WTC11 (cell line): ENCODE measurements at regions not wholly inside any gene's neighbourhood (a gene's known extent, or its start where the extent isn't known, plus 50 kb on each side); places are given as distances from the start of the nearest gene placed in this dataset.
"Not testable (repeated sequence)": the region's sequence is repeated elsewhere in the genome, so short reads cannot be mapped to it uniquely, and the experiment has no call there.

Experiments used
- ATAC-seq: fragments of 200-7000 bp; cut with Tn5 transposase; 2 replicates; pipeline ENCODE4 v1.10.0; 2021; ENCODE audit warnings: mild to moderate bottlenecking, moderate library complexity
- CTCF ChIA-PET: fragments of 300-600 bp; sonication (Branson Sonifier 250); formaldehyde crosslinking; loops from one replicate; lab custom pipeline; 2021; ENCODE audit warnings: antibody characterized with exemption; lab: Charles Lee
- POLR2A ChIA-PET: fragments of 350-600 bp; sonication (Branson Sonifier 250); formaldehyde crosslinking; loops from one replicate; lab custom pipeline; 2021; ENCODE audit warnings: antibody characterized with exemption; lab: Charles Lee
- DNase-seq: peaks from one replicate; pipeline ENCODE4 v3.0.0; 2021; ENCODE audit warnings: low spot score
- H3K27ac Mint-ChIP-seq: 2 replicates; pipeline ENCODE4 v1.8.0; 2021; ENCODE audit warnings: mixed read lengths
- H3K27me3 Mint-ChIP-seq: 2 replicates; pipeline ENCODE4 v1.8.0; 2021; ENCODE audit warnings: low read depth, mild to moderate bottlenecking, moderate library complexity, mixed read lengths
- H3K36me3 Mint-ChIP-seq: 2 replicates; pipeline ENCODE4 v1.8.0; 2021; ENCODE audit warnings: mixed read lengths
- H3K4me1 Mint-ChIP-seq: 2 replicates; pipeline ENCODE4 v1.8.0; 2022; ENCODE audit warnings: mixed read lengths
- H3K4me3 Mint-ChIP-seq: 2 replicates; pipeline ENCODE4 v1.8.0; 2021; ENCODE audit warnings: mild to moderate bottlenecking, moderate library complexity, mixed read lengths
- H3K9me3 Mint-ChIP-seq: 2 replicates; pipeline ENCODE4 v1.8.0; 2021; ENCODE audit warnings: mixed read lengths
- ATF1 ChIP-seq: sonication (generic); formaldehyde crosslinking; IDR thresholded peaks from 2 replicates; pipeline ENCODE4 v1.8.1; 2023; ENCODE audit warnings: mild to moderate bottlenecking, moderate library complexity, missing genetic modification reagents
- ATF2 ChIP-seq: sonication (generic); formaldehyde crosslinking; IDR thresholded peaks from 2 replicates; pipeline ENCODE4 v1.8.1; 2022; ENCODE audit warnings: low read depth, missing genetic modification reagents, borderline replicate concordance
- CBFB ChIP-seq: sonication (generic); formaldehyde crosslinking; IDR thresholded peaks from 2 replicates; pipeline ENCODE4 v1.8.1; 2022; ENCODE audit warnings: mild to moderate bottlenecking, low read depth, missing genetic modification reagents
- E2F4 ChIP-seq: sonication (generic); formaldehyde crosslinking; IDR thresholded peaks from 2 replicates; pipeline ENCODE4 v1.8.1; 2022; ENCODE audit warnings: low read depth, mild to moderate bottlenecking, moderate library complexity, missing genetic modification reagents, borderline replicate concordance
- EMX1 ChIP-seq: fragments of 250-450 bp; sonication (Bioruptor Pico); IDR thresholded peaks from 2 replicates; pipeline ENCODE4 v1.8.0; 2021; ENCODE audit warnings: mild to moderate bottlenecking
- IRF2 ChIP-seq: sonication (generic); formaldehyde crosslinking; IDR thresholded peaks from 2 replicates; pipeline ENCODE4 v1.8.0; 2022; ENCODE audit warnings: low read depth, missing genetic modification reagents, borderline replicate concordance
- KAT7 ChIP-seq: sonication (generic); formaldehyde crosslinking; IDR thresholded peaks from 2 replicates; pipeline ENCODE4 v1.8.1; 2023; ENCODE audit warnings: missing genetic modification reagents, mild to moderate bottlenecking, borderline replicate concordance
- NFATC4 ChIP-seq: fragments of 250-450 bp; sonication (Bioruptor Pico); IDR thresholded peaks from 2 replicates; pipeline ENCODE4 v1.9.0; 2021; ENCODE audit warnings: mild to moderate bottlenecking
- NR1H2 ChIP-seq: sonication (generic); formaldehyde crosslinking; IDR thresholded peaks from 2 replicates; pipeline ENCODE4 v1.9.0; 2021; ENCODE audit warnings: mild to moderate bottlenecking, moderate library complexity, missing genetic modification reagents
- NR3C1 ChIP-seq: sonication (generic); formaldehyde crosslinking; conservative IDR thresholded peaks from 2 replicates; pipeline ENCODE4 v1.8.1; 2023; ENCODE audit warnings: low read depth, mild to moderate bottlenecking, missing genetic modification reagents
- OVOL2 ChIP-seq: fragments of 250-450 bp; sonication (Bioruptor Pico); IDR thresholded peaks from 2 replicates; pipeline ENCODE4 v1.9.0; 2021; ENCODE audit warnings: mild to moderate bottlenecking, borderline replicate concordance
- SMAD3 ChIP-seq: sonication (generic); formaldehyde crosslinking; IDR thresholded peaks from 2 replicates; pipeline ENCODE4 v1.8.0; 2022; ENCODE audit warnings: missing genetic modification reagents, mild to moderate bottlenecking, borderline replicate concordance
- SOX15 ChIP-seq: fragments of 250-450 bp; sonication (Bioruptor Pico); IDR thresholded peaks from 2 replicates; pipeline ENCODE4 v1.9.0; 2021; ENCODE audit warnings: mild to moderate bottlenecking
- ZNF232 ChIP-seq: sonication (generic); formaldehyde crosslinking; IDR thresholded peaks from 2 replicates; pipeline ENCODE4 v1.8.0; 2022; ENCODE audit warnings: mild to moderate bottlenecking, missing genetic modification reagents
- TF ChIP-seq, protein P1 (sequence below): fragments of 250-450 bp; sonication (Bioruptor Pico); IDR thresholded peaks from 2 replicates; pipeline ENCODE4 v1.9.0; 2021; ENCODE audit warnings: mild to moderate bottlenecking
- TF ChIP-seq, protein P2 (sequence below): fragments of 200-600 bp; IDR thresholded peaks from 2 replicates; pipeline ENCODE4 v1.8.0; 2022; ENCODE audit warnings: antibody characterized with exemption
- TF ChIP-seq, protein P3 (sequence below): sonication (generic); formaldehyde crosslinking; IDR thresholded peaks from 2 replicates; pipeline ENCODE4 v1.8.1; 2023; ENCODE audit warnings: mild to moderate bottlenecking, missing genetic modification reagents

DNA sequence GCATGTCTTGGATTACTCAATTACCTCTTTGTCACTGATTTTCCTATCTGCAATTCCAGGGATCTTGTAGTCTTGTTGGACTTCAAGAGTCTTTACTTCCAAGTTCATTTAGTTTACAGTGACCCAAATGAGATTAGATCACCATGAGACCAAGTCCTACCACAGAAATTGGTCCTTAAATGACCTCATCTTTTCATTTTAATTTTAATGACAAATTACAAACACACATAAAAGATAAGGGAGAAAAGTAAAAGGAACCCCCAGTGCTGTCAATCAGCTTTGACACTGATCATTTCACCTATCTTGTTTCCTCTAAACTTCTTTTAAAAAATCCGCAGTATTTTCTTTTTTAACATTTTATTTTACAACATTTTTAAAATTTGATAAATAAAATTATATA lies 54.9 kb upstream of the FYN start:
- TF ChIP-seq ATF1 (CRISPR knock-in tag) = no peak
- no peak for TF ChIP-seq KAT7 (CRISPR knock-in tag)
- TF ChIP-seq NFATC4 (CRISPR knock-in tag) = no peak
- TF ChIP-seq, protein P1, sequence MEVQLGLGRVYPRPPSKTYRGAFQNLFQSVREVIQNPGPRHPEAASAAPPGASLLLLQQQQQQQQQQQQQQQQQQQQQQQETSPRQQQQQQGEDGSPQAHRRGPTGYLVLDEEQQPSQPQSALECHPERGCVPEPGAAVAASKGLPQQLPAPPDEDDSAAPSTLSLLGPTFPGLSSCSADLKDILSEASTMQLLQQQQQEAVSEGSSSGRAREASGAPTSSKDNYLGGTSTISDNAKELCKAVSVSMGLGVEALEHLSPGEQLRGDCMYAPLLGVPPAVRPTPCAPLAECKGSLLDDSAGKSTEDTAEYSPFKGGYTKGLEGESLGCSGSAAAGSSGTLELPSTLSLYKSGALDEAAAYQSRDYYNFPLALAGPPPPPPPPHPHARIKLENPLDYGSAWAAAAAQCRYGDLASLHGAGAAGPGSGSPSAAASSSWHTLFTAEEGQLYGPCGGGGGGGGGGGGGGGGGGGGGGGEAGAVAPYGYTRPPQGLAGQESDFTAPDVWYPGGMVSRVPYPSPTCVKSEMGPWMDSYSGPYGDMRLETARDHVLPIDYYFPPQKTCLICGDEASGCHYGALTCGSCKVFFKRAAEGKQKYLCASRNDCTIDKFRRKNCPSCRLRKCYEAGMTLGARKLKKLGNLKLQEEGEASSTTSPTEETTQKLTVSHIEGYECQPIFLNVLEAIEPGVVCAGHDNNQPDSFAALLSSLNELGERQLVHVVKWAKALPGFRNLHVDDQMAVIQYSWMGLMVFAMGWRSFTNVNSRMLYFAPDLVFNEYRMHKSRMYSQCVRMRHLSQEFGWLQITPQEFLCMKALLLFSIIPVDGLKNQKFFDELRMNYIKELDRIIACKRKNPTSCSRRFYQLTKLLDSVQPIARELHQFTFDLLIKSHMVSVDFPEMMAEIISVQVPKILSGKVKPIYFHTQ (CRISPR knock-in tag) = no peak
- TF ChIP-seq NR3C1 = no peak
- TF ChIP-seq, protein P2, sequence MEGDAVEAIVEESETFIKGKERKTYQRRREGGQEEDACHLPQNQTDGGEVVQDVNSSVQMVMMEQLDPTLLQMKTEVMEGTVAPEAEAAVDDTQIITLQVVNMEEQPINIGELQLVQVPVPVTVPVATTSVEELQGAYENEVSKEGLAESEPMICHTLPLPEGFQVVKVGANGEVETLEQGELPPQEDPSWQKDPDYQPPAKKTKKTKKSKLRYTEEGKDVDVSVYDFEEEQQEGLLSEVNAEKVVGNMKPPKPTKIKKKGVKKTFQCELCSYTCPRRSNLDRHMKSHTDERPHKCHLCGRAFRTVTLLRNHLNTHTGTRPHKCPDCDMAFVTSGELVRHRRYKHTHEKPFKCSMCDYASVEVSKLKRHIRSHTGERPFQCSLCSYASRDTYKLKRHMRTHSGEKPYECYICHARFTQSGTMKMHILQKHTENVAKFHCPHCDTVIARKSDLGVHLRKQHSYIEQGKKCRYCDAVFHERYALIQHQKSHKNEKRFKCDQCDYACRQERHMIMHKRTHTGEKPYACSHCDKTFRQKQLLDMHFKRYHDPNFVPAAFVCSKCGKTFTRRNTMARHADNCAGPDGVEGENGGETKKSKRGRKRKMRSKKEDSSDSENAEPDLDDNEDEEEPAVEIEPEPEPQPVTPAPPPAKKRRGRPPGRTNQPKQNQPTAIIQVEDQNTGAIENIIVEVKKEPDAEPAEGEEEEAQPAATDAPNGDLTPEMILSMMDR = no peak
- TF ChIP-seq, protein P3, sequence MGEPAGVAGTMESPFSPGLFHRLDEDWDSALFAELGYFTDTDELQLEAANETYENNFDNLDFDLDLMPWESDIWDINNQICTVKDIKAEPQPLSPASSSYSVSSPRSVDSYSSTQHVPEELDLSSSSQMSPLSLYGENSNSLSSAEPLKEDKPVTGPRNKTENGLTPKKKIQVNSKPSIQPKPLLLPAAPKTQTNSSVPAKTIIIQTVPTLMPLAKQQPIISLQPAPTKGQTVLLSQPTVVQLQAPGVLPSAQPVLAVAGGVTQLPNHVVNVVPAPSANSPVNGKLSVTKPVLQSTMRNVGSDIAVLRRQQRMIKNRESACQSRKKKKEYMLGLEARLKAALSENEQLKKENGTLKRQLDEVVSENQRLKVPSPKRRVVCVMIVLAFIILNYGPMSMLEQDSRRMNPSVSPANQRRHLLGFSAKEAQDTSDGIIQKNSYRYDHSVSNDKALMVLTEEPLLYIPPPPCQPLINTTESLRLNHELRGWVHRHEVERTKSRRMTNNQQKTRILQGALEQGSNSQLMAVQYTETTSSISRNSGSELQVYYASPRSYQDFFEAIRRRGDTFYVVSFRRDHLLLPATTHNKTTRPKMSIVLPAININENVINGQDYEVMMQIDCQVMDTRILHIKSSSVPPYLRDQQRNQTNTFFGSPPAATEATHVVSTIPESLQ (CRISPR knock-in tag) = no peak
- no peak for TF ChIP-seq SOX15 (CRISPR knock-in tag)
- TF ChIP-seq E2F4 (CRISPR knock-in tag) = no peak
- no peak for TF ChIP-seq ATF2 (CRISPR knock-in tag)
- no peak for TF ChIP-seq SMAD3 (CRISPR knock-in tag)
- TF ChIP-seq ZNF232 = no peak
- no peak for TF ChIP-seq EMX1 (CRISPR knock-in tag)
- TF ChIP-seq OVOL2 (CRISPR knock-in tag) = no peak
- TF ChIP-seq NR1H2 = no peak
- no peak for TF ChIP-seq CBFB (CRISPR knock-in tag)
- TF ChIP-seq IRF2 (CRISPR knock-in tag) = no peak
- TF ChIP-seq, all 79 proteins: peak for 0
- Mint-ChIP-seq H3K36me3 (peaks cover 12% of the 10 kb centered on the region), H3K9me3 (peaks cover 20% of the 10 kb centered on the region), H3K4me1 (peaks cover 23% of the 10 kb centered on the region), H3K27ac (no peak overlapping the region), H3K4me3 (no peak overlapping the region), H3K27me3 (peaks cover 15% of the 10 kb centered on the region)
- DNase-seq (no peak), ATAC-seq (no peak)
- CTCF ChIA-PET = no interaction called here
- POLR2A ChIA-PET = no interaction called here

GRCh38 chr6:111934611-111935010 lies 61.4 kb upstream of the FYN start:
- POLR2A ChIA-PET, H3K4me3 Mint-ChIP-seq, H3K27ac Mint-ChIP-seq, DNase-seq: not testable (repeated sequence)
- CTCF ChIA-PET = interaction anchor here (1.0 to 1.8 kb wide), 2 partner anchors 50 to 61 kb away, joined by 3 to 4 read pairs; partner anchors contain the start of gene FYN
- peaks cover 12% of the 10 kb centered on the region for H3K27me3 Mint-ChIP-seq
- peaks cover 37% of the 10 kb centered on the region for H3K9me3 Mint-ChIP-seq
- peaks cover 15% of the 10 kb centered on the region for H3K36me3 Mint-ChIP-seq
- peak; percentile 22; the same call in 1 of the 2 replicates for ATAC-seq
- H3K4me1 Mint-ChIP-seq = peaks cover 16% of the 10 kb centered on the region
